DMS153 treated with DMSO at 0.1 percent for 48 hours (cell line): ENCODE measurements at regions not wholly inside any gene's neighbourhood (a gene's known extent, or its start where the extent isn't known, plus 50 kb on each side); places are given as distances from the start of the nearest gene placed in this dataset.
"Not testable (repeated sequence)": the region's sequence is repeated elsewhere in the genome, so short reads cannot be mapped to it uniquely, and the experiment has no call there.

Experiments
- DNase-seq: peaks from one replicate; lab custom pipeline; 2025; ENCODE audit not compliant: unreplicated experiment; lab: John Stamatoyannopoulos, UW

- DNase-seq: no peak
Measured at GRCh38 chr12:92062539-92063493, 82.8 kb downstream of the BTG1 start.

DNA sequence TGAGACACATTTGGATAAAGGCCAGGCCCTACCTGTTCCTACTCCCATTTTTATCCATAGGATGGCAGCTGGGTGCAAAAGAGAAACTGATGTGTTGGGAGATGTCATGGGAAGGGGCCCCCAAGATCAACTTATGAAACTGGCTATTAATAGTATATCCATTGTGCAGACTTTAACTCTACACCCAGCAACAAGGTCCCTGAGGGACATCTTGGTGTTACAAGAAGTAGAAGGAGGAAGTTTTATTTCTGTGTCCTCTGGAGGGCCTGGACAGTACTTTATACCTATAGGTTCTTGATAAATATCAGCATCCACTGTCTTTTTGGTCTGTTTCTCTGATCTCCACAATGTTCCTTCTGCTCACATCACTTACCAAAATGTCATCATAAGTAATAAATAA is 84.6 kb downstream of the BTG1 start:
- DNase-seq: no peak

DNA sequence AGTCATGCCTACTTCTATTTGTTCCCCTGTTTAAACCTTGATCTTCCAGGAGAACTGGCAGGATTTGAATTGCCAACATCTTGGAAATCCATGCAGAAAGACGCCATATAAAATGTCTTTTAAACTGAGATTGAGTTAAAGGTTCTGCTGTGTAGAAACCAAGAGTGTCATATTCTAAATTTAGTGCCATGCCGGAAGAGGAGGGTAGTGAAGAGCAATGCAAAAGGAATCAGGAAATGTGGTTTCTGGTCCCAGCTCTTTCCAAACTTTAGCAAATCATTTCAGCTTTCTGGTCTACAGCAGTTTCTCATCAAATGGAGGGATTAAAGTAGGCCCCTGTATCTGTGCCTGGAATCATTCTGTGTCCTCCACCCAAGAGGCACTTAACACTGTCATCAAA is 85.7 kb downstream of the BTG1 start:
- no peak for DNase-seq

GRCh38 chr12:92058664-92059063 is 87.0 kb downstream of the BTG1 start:
- no peak for DNase-seq

GRCh38 chr12:92056756-92057155 is 88.9 kb downstream of the BTG1 start:
- DNase-seq: not testable (repeated sequence)

DNA sequence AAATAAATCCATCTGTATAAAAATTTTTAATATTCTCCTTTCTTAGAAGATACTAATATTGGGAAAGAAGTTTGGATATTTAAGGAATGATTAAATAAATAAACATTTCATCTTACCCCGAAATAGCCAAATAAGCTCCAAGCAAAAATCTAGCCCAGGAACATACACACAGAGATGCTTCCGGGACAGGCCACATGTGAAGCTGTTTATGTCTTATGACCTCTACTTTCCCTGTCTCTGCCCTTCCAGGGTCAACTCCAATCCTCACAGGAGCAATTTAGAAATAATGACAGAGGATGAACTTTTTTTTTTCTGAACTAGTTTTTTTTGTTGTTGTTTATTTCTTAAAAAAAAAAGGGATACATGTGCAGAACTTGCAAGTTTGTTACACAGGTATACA is 89.4 kb downstream of the BTG1 start:
- no peak for DNase-seq

GRCh38 chr12:92055877-92056276 is 89.8 kb downstream of the BTG1 start:
- DNase-seq: peak; percentile 23

GRCh38 chr12:92051441-92051840 is 94.2 kb downstream of the BTG1 start:
- no peak for DNase-seq

- DNase-seq: no peak
Measured at GRCh38 chr12:92049403-92049802, 96.2 kb downstream of the BTG1 start.

- DNase-seq: no peak
Measured at GRCh38 chr12:92047393-92047826, 98.2 kb downstream of the BTG1 start.

GRCh38 chr12:92046557-92047392 is 98.9 kb downstream of the BTG1 start:
- DNase-seq: no peak

DNA sequence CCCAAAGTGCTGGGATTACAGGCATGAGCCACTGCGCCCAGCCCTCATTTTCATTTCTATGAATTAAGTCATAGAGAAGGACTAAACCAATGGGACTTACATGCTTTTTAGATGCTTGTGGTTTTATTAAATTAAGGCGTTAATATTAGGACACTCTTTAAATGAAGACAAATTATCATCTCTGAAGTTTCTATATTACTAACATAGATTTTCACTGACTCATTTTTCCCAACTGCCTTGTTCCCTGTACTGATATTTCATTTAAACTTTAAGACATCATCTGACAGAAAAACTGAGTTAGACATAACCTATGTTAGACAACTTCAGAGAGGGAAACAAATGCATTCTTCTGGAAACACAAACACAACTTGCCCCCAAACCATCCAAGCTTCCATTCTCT is 99.8 kb downstream of the BTG1 start:
- no peak for DNase-seq

DNA sequence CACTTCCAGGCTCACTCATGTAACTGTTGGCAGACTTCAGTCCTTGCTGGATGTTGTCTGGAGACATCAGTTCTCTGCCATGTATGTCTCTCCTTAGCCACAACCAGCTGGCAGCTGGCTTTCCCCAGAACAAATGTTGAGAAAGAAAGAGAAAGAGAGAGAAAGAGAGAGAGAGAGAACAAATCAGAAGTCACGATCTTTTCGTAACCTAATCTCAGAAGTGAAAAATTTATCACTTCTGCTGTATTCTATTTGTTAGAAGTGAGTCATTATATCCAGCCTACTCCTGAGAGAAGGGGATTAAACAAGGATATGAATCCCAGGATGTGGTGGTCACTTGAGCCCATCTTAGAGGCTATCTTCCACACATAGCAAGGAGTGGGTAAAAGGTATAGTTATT is 101.2 kb downstream of the BTG1 start:
- DNase-seq: no peak

GRCh38 chr12:92042791-92043531 is 102.7 kb downstream of the BTG1 start:
- no peak for DNase-seq

- DNase-seq: peak; percentile 51
Measured at GRCh38 chr12:92041742-92042141, 103.9 kb downstream of the BTG1 start.

DNA sequence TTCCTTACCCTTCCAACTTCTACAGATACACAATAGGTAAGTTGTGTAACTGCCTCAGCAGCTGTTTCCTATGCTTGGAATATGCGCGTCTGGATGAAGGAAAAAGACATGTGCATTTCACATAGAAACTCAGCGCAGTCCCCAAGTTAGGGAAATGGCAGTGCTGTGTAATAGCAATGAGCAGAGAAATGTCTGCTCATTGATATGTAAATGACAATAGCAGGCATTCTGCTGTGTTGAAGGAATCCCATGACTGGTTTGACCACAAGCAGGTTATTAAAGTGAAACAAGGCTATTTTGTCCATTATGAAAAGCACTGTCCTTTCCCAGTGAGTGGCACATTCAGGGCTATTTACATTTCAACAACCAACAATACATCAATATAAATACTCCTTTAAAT is 106.6 kb downstream of the BTG1 start:
- no peak for DNase-seq

DNA sequence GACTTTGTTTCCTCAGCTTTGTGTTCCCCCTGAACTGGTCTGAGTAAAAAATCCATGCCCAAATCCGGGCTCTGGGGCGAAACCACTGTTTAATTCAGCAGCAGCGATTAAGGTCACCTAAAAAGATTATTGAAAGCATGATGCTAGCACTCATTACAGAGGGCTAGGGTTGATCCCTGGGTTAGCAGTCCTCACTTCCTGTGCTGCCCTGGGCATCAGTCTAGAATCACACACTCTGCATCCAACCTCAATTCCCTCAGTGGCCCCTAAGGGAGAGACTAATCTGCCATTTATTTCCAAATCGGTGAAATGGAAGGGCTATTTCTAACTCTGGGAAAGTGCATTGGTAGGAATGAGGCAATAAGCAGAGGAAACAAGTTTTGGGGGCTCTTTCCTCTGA is 107.2 kb downstream of the BTG1 start:
- DNase-seq: no peak

DNA sequence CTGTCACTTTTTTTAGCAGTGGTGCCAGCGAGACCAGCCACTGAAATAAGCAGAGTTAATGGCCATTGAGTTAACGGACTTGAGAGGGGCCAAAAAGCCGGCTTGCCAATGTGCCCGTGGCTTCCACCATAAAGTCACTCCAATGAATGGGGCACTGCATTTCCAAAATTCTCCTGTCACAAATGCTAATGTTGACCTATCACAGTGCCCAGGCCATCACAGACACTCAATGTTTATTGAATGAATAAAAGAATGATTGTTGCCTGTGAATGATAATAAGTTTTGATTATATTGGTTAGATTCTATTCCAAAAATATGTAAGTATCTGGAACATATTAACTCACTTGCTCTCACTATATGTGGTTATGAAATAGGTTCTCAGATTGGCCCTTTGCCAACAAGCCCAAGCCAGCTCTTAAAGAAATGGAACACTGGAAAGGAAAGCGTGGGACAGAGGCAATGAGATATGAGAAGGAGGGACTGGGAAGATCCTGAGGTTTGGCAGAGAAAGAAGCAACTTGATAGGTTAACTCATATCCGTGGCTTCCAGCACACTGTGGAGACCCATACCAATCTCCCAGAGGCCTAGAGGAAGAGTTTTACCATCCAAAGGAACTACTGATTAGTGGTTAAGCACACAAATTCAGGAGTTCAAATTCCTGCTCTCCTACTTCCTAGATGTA is 108.7 kb downstream of the BTG1 start:
- no peak for DNase-seq

DNA sequence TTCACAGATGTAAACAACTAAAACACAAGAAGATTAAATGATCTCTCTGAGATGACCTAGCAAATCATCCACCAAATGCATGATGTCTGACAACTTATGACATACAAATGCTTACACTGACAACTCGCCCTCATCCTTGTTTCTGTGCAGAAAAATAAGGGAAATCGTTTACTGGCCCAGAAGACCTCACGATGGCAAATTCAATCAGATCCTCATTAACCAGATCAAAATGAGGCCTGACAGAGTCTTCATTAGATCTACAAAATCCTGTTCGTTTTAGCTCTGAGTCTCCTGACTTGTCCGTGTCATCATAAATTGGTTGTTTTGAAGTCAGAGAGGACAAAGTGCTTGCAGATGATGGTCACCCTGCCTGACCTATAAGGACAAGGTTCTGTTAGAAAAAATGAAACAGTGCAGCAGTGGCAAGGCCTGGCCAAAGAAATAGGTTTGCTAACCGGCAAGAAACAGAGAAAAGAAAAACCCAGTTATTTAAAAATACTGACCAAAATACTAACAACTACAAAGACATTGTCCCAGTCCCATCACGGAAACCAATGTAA is 109.5 kb downstream of the BTG1 start:
- DNase-seq: no peak

DNA sequence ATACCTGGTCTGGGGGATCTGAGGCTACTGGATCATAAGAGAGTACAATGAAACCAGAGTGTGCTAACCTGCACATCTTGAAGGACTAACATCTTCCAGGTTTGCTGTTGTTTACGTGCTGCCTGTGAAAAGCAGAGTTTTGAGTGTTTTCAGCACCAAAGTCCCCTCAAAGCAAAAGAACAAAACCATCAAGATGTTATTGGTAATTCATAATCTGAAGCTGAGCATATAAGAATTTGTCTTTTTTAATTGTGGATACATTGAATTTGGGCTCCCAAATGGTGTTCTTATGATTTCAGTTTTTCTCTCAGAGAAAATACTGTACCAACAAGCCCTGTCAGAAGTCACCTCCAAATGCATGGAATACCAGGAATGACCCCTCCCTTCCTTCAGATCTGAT is 110.2 kb downstream of the BTG1 start:
- no peak for DNase-seq
